Loucy (cell line): ENCODE measurements at regions not wholly inside any gene's neighbourhood (a gene's known extent, or its start where the extent isn't known, plus 50 kb on each side); places are given as distances from the start of the nearest gene placed in this dataset.

Experiments
- H2AFZ ChIP-seq: fragments of 200-600 bp; sonication (generic); 2 replicates; pipeline ENCODE4 v1.6.0; 2016; ENCODE audit warnings: antibody characterized with exemption, mild to moderate bottlenecking, low read length, moderate library complexity
- H3F3A ChIP-seq: fragments of 200-600 bp; 2 replicates; pipeline ENCODE4 v1.6.0; 2016; ENCODE audit warnings: antibody characterized with exemption, low read depth, mild to moderate bottlenecking
- H3K27me3 ChIP-seq: fragments of 200-600 bp; sonication (generic); 2 replicates; pipeline ENCODE4 v1.6.1; 2014; ENCODE audit warnings: low read length, mild to moderate bottlenecking; ENCODE audit not compliant: insufficient read depth, poor library complexity, severe bottlenecking
- H3K36me3 ChIP-seq: fragments of 200-600 bp; sonication (generic); 2 replicates; pipeline ENCODE4 v1.6.1; 2016; ENCODE audit warnings: low read length; ENCODE audit not compliant: insufficient read depth
- H3K4me1 ChIP-seq: fragments of 200-600 bp; sonication (generic); 2 replicates; pipeline ENCODE4 v1.5.1; 2014; ENCODE audit warnings: low read length, mild to moderate bottlenecking; ENCODE audit not compliant: insufficient read depth, poor library complexity, severe bottlenecking
- H3K4me2 ChIP-seq: fragments of 200-600 bp; sonication (generic); 2 replicates; pipeline ENCODE4 v1.6.0; 2014; ENCODE audit warnings: antibody characterized with exemption, low read length, low read depth, mild to moderate bottlenecking; ENCODE audit not compliant: poor library complexity, severe bottlenecking
- H3K4me3 ChIP-seq: fragments of 200-600 bp; sonication (generic); 2 replicates; pipeline ENCODE4 v1.5.1; 2014; ENCODE audit warnings: low read length, mild to moderate bottlenecking, mixed read lengths; ENCODE audit not compliant: poor library complexity, severe bottlenecking
- H3K79me2 ChIP-seq: fragments of 200-600 bp; sonication (generic); 2 replicates; pipeline ENCODE4 v1.6.1; 2014; ENCODE audit warnings: low read length; ENCODE audit not compliant: insufficient read depth
- H3K9ac ChIP-seq: fragments of 200-600 bp; sonication (generic); 2 replicates; pipeline ENCODE4 v1.6.0; 2014; ENCODE audit warnings: mild to moderate bottlenecking, low read depth, low read length, moderate library complexity; ENCODE audit not compliant: poor library complexity, severe bottlenecking
- H3K9me2 ChIP-seq: fragments of 200-600 bp; sonication (generic); replicated peaks from 2 replicates; pipeline ENCODE4 v1.6.1; 2016; ENCODE audit warnings: low read depth, low read length, mixed read lengths
- H3K9me3 ChIP-seq: fragments of 200-600 bp; sonication (generic); 2 replicates; pipeline ENCODE4 v1.6.1; 2014; ENCODE audit warnings: mild to moderate bottlenecking, antibody characterized with exemption, low read length, low read depth; ENCODE audit not compliant: insufficient read depth
- H4K20me1 ChIP-seq: fragments of 200-600 bp; sonication (generic); 2 replicates; pipeline ENCODE4 v1.6.0; 2014; ENCODE audit warnings: antibody characterized with exemption, low read length, mild to moderate bottlenecking; ENCODE audit not compliant: insufficient read depth, poor library complexity, severe bottlenecking
- CTCF ChIP-seq: fragments of 200-600 bp; sonication (generic); conservative IDR thresholded peaks from 2 replicates; pipeline ENCODE4 v1.5.1; 2014; ENCODE audit warnings: mild to moderate bottlenecking, antibody characterized with exemption, low read length
- EZH2phosphoT487 ChIP-seq: fragments of 200-600 bp; IDR thresholded peaks from 2 replicates; pipeline ENCODE4 v1.6.1; 2018; ENCODE audit warnings: antibody characterized with exemption, mild to moderate bottlenecking, moderate library complexity, borderline replicate concordance

GRCh38 chr10:117778241-117778640, 235.7 kb downstream of the EMX2 start:
- Histone ChIP-seq H4K20me1 (no peaks in the 10 kb centered on the region), H3K36me3 (no peaks in the 10 kb centered on the region), H3K79me2 (no peaks in the 10 kb centered on the region), H3K4me3 (no peak overlapping the region), H3K4me1 (no peaks in the 10 kb centered on the region), H3F3A (no peaks in the 10 kb centered on the region), H3K9ac (no peak overlapping the region), H3K9me2 (no peaks in the 10 kb centered on the region), H3K9me3 (no peaks in the 10 kb centered on the region), H3K4me2 (no peak overlapping the region), H3K27me3 (no peaks in the 10 kb centered on the region), H2AFZ (no peak overlapping the region)
- TF ChIP-seq EZH2phosphoT487 (no peak), CTCF (no peak)

GRCh38 chr10:117780411-117780810, 237.9 kb downstream of the EMX2 start:
- Histone ChIP-seq H3F3A (no peaks in the 10 kb centered on the region), H3K79me2 (no peaks in the 10 kb centered on the region), H3K4me2 (no peak overlapping the region), H3K36me3 (no peaks in the 10 kb centered on the region), H4K20me1 (no peaks in the 10 kb centered on the region), H3K9me3 (no peaks in the 10 kb centered on the region), H2AFZ (no peak overlapping the region), H3K4me1 (no peaks in the 10 kb centered on the region), H3K4me3 (no peak overlapping the region), H3K9me2 (no peaks in the 10 kb centered on the region), H3K9ac (no peak overlapping the region), H3K27me3 (no peaks in the 10 kb centered on the region)
- TF ChIP-seq CTCF (no peak), EZH2phosphoT487 (no peak)

GRCh38 chr10:117781216-117781831, 238.8 kb downstream of the EMX2 start:
- no peaks in the 10 kb centered on the region for H3K9me2 ChIP-seq
- no peaks in the 10 kb centered on the region for H3K79me2 ChIP-seq
- no peak overlapping the region for H2AFZ ChIP-seq
- H3K27me3 ChIP-seq: no peaks in the 10 kb centered on the region
- H3K4me1 ChIP-seq: no peaks in the 10 kb centered on the region
- H4K20me1 ChIP-seq: no peaks in the 10 kb centered on the region
- no peaks in the 10 kb centered on the region for H3K9me3 ChIP-seq
- no peaks in the 10 kb centered on the region for H3F3A ChIP-seq
- no peaks in the 10 kb centered on the region for H3K36me3 ChIP-seq
- H3K4me2 ChIP-seq: no peak overlapping the region
- TF ChIP-seq CTCF (no peak), EZH2phosphoT487 (no peak)
- no peak overlapping the region for H3K9ac ChIP-seq
- no peak overlapping the region for H3K4me3 ChIP-seq
